ENCODE measurements at regions not wholly inside any gene's neighbourhood (a gene's known extent, or its start where the extent isn't known, plus 50 kb on each side); places are given as distances from the start of the nearest gene placed in this dataset.
"Not testable (repeated sequence)": the region's sequence is repeated elsewhere in the genome, so short reads cannot be mapped to it uniquely, and the experiment has no call there.

- Mint-ChIP-seq H3K9me3 (peaks cover 5% of the 10 kb centered on the region), H3K4me3 (no peak overlapping the region), H3K27ac (no peak overlapping the region), H3K4me1 (no peaks in the 10 kb centered on the region), H3K36me3 (ENCODE audit: low read depth) (no peaks in the 10 kb centered on the region), H3K27me3 (peaks cover 8% of the 10 kb centered on the region)
- ATAC-seq (replicated peaks), result no peak
These were observed 314.9 kb downstream of the MIAT start for GRCh38 chr22:26972286-26972685.

DNA sequence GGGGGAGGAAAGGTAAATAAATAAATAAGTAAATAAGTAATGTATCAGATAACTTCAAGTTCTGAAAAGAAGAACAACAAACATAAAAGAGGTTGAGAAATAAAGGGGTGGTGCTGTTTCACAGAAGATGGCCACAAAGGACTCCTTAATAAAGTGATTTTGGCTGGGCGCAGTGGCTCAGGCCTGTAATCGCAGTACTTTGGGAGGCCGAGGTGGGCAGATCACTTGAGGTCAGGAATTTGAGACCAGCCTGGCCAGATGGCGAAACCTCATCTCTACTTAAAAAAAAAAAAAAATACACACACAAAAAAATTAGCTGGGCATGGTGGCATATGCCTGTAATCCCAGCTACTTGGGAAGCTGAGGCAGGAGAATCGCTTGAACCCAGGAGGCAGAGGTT is 315.5 kb downstream of the MIAT start:
- ATAC-seq (replicated peaks); H3K4me3 Mint-ChIP-seq; H3K36me3 Mint-ChIP-seq (ENCODE audit: low read depth); H3K4me1 Mint-ChIP-seq; H3K27ac Mint-ChIP-seq: not testable (repeated sequence)
- Mint-ChIP-seq H3K9me3 (peaks cover 11% of the 10 kb centered on the region), H3K27me3 (peaks cover 14% of the 10 kb centered on the region)

DNA sequence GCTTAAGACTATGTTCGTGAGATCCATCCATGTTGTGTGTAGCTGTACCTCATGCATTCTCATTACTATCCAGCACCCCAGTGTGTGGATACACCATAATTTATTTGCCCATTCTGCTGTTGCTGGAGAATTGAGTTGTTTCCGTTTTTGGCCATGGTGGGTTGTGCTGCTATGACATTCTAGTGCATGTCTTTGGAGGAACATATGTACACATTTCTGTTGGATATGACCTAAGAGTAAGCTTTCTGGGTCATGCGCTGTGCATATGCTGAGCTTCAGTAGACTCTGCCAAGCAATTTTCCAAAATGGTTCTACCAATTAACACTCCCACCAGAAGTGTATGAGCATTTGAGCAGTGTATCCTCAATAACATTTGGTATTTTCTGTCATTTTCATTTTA is 316.6 kb downstream of the MIAT start:
- no peak for ATAC-seq (replicated peaks)
- Mint-ChIP-seq H3K4me3 (no peak overlapping the region), H3K9me3 (peaks cover 11% of the 10 kb centered on the region), H3K36me3 (ENCODE audit: low read depth) (no peaks in the 10 kb centered on the region), H3K27me3 (peaks cover 16% of the 10 kb centered on the region), H3K4me1 (no peaks in the 10 kb centered on the region), H3K27ac (no peak overlapping the region)

GRCh38 chr22:26974914-26975803 is 317.8 kb downstream of the MIAT start:
- Mint-ChIP-seq H3K36me3 (ENCODE audit: low read depth) (no peaks in the 10 kb centered on the region), H3K27ac (no peak overlapping the region), H3K27me3 (peaks cover 22% of the 10 kb centered on the region), H3K4me3 (no peak overlapping the region), H3K9me3 (peaks cover 14% of the 10 kb centered on the region), H3K4me1 (no peaks in the 10 kb centered on the region)
- ATAC-seq (replicated peaks), result no peak

DNA sequence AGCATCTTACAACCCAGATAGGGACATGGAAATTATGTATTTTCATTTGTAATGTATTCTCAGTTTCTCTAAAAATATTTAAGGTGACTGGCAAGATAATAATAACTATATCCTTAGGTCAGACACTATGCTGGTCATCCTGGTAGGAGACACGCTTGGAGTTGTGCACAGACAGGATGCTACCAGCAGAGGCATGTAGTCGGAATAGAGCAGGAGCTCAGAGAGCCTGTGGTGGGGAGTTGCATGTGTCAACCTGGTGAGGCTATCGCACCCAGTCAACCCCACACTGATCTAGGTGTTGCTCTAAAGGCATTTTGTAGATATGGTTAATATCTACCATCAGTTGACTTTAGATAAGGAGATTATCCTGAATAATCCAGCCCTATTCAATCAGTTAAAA is 318.5 kb downstream of the MIAT start:
- no peak overlapping the region for H3K27ac Mint-ChIP-seq
- peaks cover 14% of the 10 kb centered on the region for H3K9me3 Mint-ChIP-seq
- H3K4me3 Mint-ChIP-seq, result no peak overlapping the region
- ATAC-seq (replicated peaks), result no peak
- H3K27me3 Mint-ChIP-seq, result peaks cover 22% of the 10 kb centered on the region
- H3K4me1 Mint-ChIP-seq, result no peaks in the 10 kb centered on the region
- no peaks in the 10 kb centered on the region for H3K36me3 Mint-ChIP-seq (ENCODE audit: low read depth)

DNA sequence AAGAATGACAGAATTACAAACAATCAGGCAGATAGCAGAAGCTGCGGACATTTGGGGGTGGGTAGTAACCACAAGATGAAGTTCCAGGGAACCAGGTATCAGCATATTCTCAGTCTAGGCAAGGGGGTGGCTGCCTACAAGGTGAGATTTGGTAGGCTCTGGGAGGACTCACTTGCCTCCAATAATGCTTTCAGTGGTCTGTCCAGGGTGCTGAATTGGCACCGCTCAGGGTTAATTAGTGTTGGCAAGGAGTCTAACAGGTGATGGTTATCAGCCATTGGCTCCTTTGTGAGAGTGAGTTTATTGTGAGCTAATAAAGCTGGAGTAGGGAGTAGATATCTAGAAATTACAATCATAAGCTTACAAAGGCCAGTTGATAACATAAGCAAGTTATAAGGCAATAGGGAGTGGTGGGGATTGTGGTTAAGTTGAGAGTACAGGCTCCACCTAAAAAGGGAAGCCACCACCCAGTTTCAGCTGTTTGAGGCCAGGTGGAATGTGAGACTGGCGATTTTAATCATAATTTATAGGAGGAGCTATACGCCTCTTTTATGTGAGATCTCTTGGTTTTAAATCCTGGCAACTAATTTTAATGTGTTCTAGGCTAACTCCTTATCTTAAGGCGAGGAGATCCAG is 320.5 kb downstream of the MIAT start:
- no peaks in the 10 kb centered on the region for H3K4me1 Mint-ChIP-seq
- H3K27me3 Mint-ChIP-seq, result peaks cover 17% of the 10 kb centered on the region
- no peak overlapping the region for H3K4me3 Mint-ChIP-seq
- H3K27ac Mint-ChIP-seq, result no peak overlapping the region
- ATAC-seq (replicated peaks), result no peak
- H3K9me3 Mint-ChIP-seq, result peaks cover 9% of the 10 kb centered on the region
- no peaks in the 10 kb centered on the region for H3K36me3 Mint-ChIP-seq (ENCODE audit: low read depth)

GRCh38 chr22:26979294-26979693 is 321.9 kb downstream of the MIAT start:
- H3K27me3 Mint-ChIP-seq, result peaks cover 17% of the 10 kb centered on the region
- no peaks in the 10 kb centered on the region for H3K36me3 Mint-ChIP-seq (ENCODE audit: low read depth)
- no peaks in the 10 kb centered on the region for H3K4me1 Mint-ChIP-seq
- H3K9me3 Mint-ChIP-seq, result peaks cover 9% of the 10 kb centered on the region
- no peak overlapping the region for H3K27ac Mint-ChIP-seq
- no peak overlapping the region for H3K4me3 Mint-ChIP-seq
- no peak for ATAC-seq (replicated peaks)

- Mint-ChIP-seq H3K36me3 (ENCODE audit: low read depth) (no peaks in the 10 kb centered on the region), H3K4me3 (no peak overlapping the region), H3K27me3 (peaks cover 26% of the 10 kb centered on the region), H3K27ac (no peak overlapping the region), H3K4me1 (no peaks in the 10 kb centered on the region), H3K9me3 (peaks cover 9% of the 10 kb centered on the region)
- no peak for ATAC-seq (replicated peaks)
These were observed 323.7 kb downstream of the MIAT start for GRCh38 chr22:26981111-26981510.

DNA sequence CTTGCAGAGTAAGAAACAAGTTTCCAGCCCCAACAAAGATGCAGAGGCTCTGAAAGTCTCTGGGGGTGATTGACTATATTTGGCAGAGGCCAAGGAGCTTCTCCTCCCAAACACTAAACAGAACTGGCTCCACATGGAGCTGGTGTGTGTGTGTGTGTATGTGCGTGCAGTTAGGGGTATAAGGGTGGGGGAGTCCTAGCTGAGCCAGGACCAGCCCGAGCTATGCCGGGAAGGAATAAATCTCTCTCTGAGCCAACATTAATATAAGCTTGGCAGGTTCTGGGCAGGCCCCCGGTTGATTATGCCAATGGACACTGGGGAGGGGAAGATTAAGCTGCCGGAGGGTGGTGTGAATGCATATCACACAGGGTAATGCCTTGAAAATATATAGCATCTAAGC is 324.2 kb downstream of the MIAT start:
- Mint-ChIP-seq H3K4me1 (no peaks in the 10 kb centered on the region), H3K36me3 (ENCODE audit: low read depth) (no peaks in the 10 kb centered on the region), H3K27ac (no peak overlapping the region), H3K9me3 (peaks cover 9% of the 10 kb centered on the region), H3K27me3 (peaks cover 26% of the 10 kb centered on the region), H3K4me3 (no peak overlapping the region)
- no peak for ATAC-seq (replicated peaks)

DNA sequence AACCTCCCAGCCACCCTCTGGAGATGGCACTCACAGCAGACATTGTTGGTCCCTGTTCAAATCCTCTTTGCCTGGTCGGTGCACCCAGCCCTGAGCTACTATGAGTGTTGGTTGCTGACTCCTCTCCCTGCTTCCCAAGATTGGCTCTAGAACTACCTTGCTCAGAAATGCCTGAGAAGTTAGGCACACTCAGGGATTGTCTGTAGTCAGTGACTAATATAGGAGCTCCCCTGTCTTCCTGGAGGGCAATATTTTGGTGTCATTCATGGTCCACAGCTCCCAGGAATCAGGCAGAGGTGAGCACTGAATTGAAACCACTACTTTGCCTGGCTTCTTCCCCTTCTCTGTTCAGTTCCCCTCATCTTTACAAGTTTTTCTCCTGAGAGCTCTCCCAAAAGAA is 325.9 kb downstream of the MIAT start:
- Mint-ChIP-seq H3K4me1 (no peaks in the 10 kb centered on the region), H3K9me3 (peaks cover 3% of the 10 kb centered on the region), H3K27ac (no peak overlapping the region), H3K36me3 (ENCODE audit: low read depth) (no peaks in the 10 kb centered on the region), H3K27me3 (peaks cover 21% of the 10 kb centered on the region), H3K4me3 (no peak overlapping the region)
- no peak for ATAC-seq (replicated peaks)

GRCh38 chr22:26985206-26985605 is 327.8 kb downstream of the MIAT start:
- H3K4me1 Mint-ChIP-seq, result no peaks in the 10 kb centered on the region
- H3K4me3 Mint-ChIP-seq, result no peak overlapping the region
- H3K9me3 Mint-ChIP-seq, result no peaks in the 10 kb centered on the region
- no peak for ATAC-seq (replicated peaks)
- H3K36me3 Mint-ChIP-seq (ENCODE audit: low read depth), result no peaks in the 10 kb centered on the region
- H3K27ac Mint-ChIP-seq, result no peak overlapping the region
- peaks cover 12% of the 10 kb centered on the region for H3K27me3 Mint-ChIP-seq

DNA sequence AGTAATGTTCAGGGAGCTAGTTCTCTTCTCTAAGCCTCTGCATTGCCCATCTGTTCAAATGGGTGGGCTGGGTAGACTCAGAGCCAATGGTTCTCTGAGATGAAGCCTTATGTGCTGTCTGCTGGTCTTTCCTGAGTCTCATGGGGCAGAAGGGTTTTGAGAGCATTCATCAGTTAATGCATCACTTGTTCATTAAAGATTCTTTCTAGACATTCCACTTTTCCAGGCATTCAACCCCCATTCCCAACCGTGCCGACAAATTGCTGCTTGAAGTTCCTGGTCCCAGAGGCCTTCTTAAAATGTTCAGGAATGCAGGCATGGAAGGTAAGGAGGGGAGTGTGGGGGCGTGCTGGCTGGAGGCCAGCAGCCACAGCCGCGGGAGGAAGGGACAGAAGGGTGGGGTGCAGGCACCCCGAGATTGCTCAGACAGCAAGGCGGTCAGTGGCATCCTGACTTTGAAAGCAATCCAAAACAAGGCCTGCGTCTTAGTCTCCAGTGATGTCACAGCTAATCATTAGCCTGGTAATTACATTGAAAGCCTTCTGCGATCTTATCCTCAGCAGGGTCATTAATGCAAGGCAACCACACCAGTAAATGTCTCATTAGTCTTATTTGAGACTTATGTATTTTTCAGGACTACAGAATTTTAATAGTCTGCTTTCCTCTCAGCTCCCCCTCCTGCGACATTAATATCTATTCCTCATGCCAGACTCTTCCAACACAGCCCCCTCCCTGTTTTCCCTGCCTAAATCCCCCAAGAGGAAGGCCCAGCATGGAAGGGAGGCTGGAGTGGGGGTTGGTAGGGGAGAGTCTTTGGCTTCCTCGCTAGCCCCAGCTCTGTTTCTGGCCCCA is 328.8 kb downstream of the MIAT start:
- Mint-ChIP-seq H3K36me3 (ENCODE audit: low read depth) (no peaks in the 10 kb centered on the region), H3K27ac (no peak overlapping the region), H3K9me3 (no peaks in the 10 kb centered on the region), H3K4me1 (no peaks in the 10 kb centered on the region), H3K27me3 (peaks cover 10% of the 10 kb centered on the region), H3K4me3 (no peak overlapping the region)
- no peak for ATAC-seq (replicated peaks)

- Mint-ChIP-seq H3K4me3 (no peak overlapping the region), H3K27me3 (peaks cover 10% of the 10 kb centered on the region), H3K4me1 (no peaks in the 10 kb centered on the region), H3K9me3 (no peaks in the 10 kb centered on the region), H3K36me3 (ENCODE audit: low read depth) (no peaks in the 10 kb centered on the region), H3K27ac (no peak overlapping the region)
- no peak for ATAC-seq (replicated peaks)
These were observed 329.5 kb downstream of the MIAT start for GRCh38 chr22:26986884-26987283.

DNA sequence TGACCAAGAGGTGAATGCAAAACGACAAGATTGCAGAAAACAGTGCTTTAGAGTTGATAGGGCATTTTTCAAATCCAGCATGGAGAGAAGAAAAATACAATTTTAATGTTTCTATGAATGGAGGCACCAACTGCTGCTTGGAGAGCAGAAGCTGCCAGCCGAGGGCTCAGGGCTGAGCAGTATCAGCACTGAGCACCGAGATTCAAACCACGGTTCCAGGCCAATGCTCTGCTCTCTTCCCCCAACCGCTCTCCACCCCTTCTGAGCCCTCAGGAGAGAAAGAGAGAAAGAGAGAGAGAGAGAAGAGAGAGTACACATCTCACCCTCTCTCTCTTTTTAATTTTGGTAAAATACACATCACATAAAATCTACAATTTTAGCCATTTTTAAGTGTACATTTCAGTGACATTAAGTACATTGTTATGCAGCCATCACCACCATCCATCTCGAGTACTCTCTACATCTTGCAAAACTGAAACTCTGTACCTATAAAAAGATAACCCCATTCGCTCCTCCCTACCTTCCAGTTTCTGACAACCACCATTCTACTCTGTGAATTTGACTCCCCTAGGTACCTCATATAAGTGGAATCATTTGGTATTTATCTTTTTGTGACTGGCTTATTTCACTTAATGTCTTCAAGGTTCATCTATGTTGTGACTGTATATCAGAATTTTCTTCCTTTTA is 333.3 kb downstream of the MIAT start:
- no peaks in the 10 kb centered on the region for H3K36me3 Mint-ChIP-seq (ENCODE audit: low read depth)
- H3K4me1 Mint-ChIP-seq, result no peaks in the 10 kb centered on the region
- no peak overlapping the region for H3K4me3 Mint-ChIP-seq
- H3K27ac Mint-ChIP-seq, result no peak overlapping the region
- H3K9me3 Mint-ChIP-seq, result no peaks in the 10 kb centered on the region
- H3K27me3 Mint-ChIP-seq, result peaks cover 1% of the 10 kb centered on the region
- no peak for ATAC-seq (replicated peaks)
